Transverse colon (tissue), 4 donors: ENCODE measurements at regions not wholly inside any gene's neighbourhood (a gene's known extent, or its start where the extent isn't known, plus 50 kb on each side); places are given as distances from the start of the nearest gene placed in this dataset.
A peak's percentile ranks its signal among the peaks of the same experiment; 100 is the strongest.
"Not testable (repeated sequence)": the region's sequence is repeated elsewhere in the genome, so short reads cannot be mapped to it uniquely, and the experiment has no call there.

ENCODE experiments used
- DNase-seq: peaks from one replicate; pipeline ENCODE4 v3.0.0-alpha.2; 2019
- H3K27ac ChIP-seq, 4 donors: fragments of 200-600 bp; sonication (generic); 2 replicates each; pipeline ENCODE4 v1.5.1; 2016 to 2018; ENCODE audit warnings: inconsistent platforms in 4 of 4
- H3K27me3 ChIP-seq: fragments of 200-600 bp; sonication (generic); 2 replicates; pipeline ENCODE4 v1.5.1; 2017; ENCODE audit warnings: inconsistent platforms
- H3K36me3 ChIP-seq, 4 donors: fragments of 200-600 bp; sonication (generic); 2 replicates each; pipeline ENCODE4 v1.5.1; 2017 to 2019; ENCODE audit warnings: inconsistent platforms in 4 of 4
- H3K4me1 ChIP-seq, 4 donors: fragments of 200-600 bp; sonication (generic); 2 replicates each; pipeline ENCODE4 v1.5.1; 2017 to 2020; ENCODE audit warnings: inconsistent platforms in 4 of 4
- H3K4me3 ChIP-seq, 4 donors: fragments of 200-600 bp; sonication (generic); 1 replicate in 1 of 4; 2 replicates in 3 of 4; pipeline versions ENCODE4 v1.5.1 to v1.6.1; 2017 to 2019; ENCODE audit warnings: inconsistent platforms in 4 of 4
- H3K9me3 ChIP-seq, 2 donors: fragments of 200-600 bp; sonication (generic); 2 replicates each; pipeline ENCODE4 v1.5.1; 2017 to 2019; ENCODE audit warnings: inconsistent platforms in 2 of 2
- CTCF ChIP-seq, 5 experiments: fragments of 200-600 bp in 3 of 5; fragments of 450-650 bp in 2 of 5; sonication (generic) in 3 of 5; IDR thresholded peaks; 1 replicate in 2 of 5; 2 replicates in 3 of 5; pipeline ENCODE4 v1.5.1; 2016 to 2017; ENCODE audit warnings: antibody characterized with exemption in 5 of 5, inconsistent platforms in 3 of 5, mild to moderate bottlenecking in 2 of 5, moderate library complexity in 1 of 5
- EP300 ChIP-seq: sonication (generic); formaldehyde crosslinking; IDR thresholded peaks from one replicate; pipeline ENCODE4 v1.6.1; 2017; ENCODE audit warnings: antibody characterized with exemption, low read depth
- POLR2A ChIP-seq: fragments of 450-650 bp; IDR thresholded peaks from one replicate; pipeline ENCODE4 v1.6.1; 2016; ENCODE audit warnings: antibody characterized with exemption, mild to moderate bottlenecking, moderate library complexity
- POLR2AphosphoS5 ChIP-seq, 3 donors: sonication (generic); formaldehyde crosslinking; IDR thresholded peaks; one replicate each; pipeline ENCODE4 v1.6.1; 2016; ENCODE audit warnings: antibody characterized with exemption in 3 of 3
- WGBS, 2 donors: methylation state at CpG; one replicate each; pipeline ENCODE4 v1.1.5; 2018; ENCODE audit warnings: low coverage in 1 of 2; 5-methylcytosine and 5-hydroxymethylcytosine counted together
- in situ Hi-C, 4 donors: fragments of 200-750 bp; cut with MboI; loops; one replicate each; pipeline versions ENCODE4 v1.15.0 to v1.15.1; 2017; ENCODE audit warnings: low sequenced_read_pairs in 3 of 4, low pct_ligation_motif_present in 1 of 4, low pct_unique_long_range_greater_than_20kb in 1 of 4
- intact Hi-C: fragments of 100-400 bp; cut with DNase I; formaldehyde crosslinking; loops from one replicate; pipeline ENCODE4 v1.15.1; 2023; ENCODE audit warnings: low total_unique reads

- H3K27ac ChIP-seq: no peak overlapping the region
- WGBS, 2 donors: 82 to 88% methylated on average over 3 to 7 of the region's 7 CpGs
- in situ Hi-C loops: no loop called here
- H3K4me3 ChIP-seq: no peak overlapping the region
- H3K27me3 ChIP-seq: no peaks in the 10 kb centered on the region
- no peaks in the 10 kb centered on the region for H3K9me3 ChIP-seq
- no peaks in the 10 kb centered on the region for H3K36me3 ChIP-seq
- TF ChIP-seq EP300 (no peak), CTCF (IDR thresholded peaks at IDR 0.05) (no peak), POLR2A (no peak), POLR2AphosphoS5 (IDR thresholded peaks at IDR 0.05) (no peak)
- intact Hi-C loops: no loop called here
- DNase-seq: no peak
- H3K4me1 ChIP-seq: no peaks in the 10 kb centered on the region
These were observed 757.3 kb downstream of the SI start for GRCh38 chr3:164320962-164321361.

GRCh38 chr3:164306042-164306441 lies 772.3 kb downstream of the SI start:
- Histone ChIP-seq H3K4me1 (no peaks in the 10 kb centered on the region), H3K27ac (no peak overlapping the region), H3K36me3 (no peaks in the 10 kb centered on the region), H3K9me3 (no peaks in the 10 kb centered on the region), H3K4me3 (no peak overlapping the region), H3K27me3 (no peaks in the 10 kb centered on the region)
- peak; percentile 10 for DNase-seq
- in situ Hi-C loops (no loop called here), intact Hi-C loops (no loop called here)
- TF ChIP-seq CTCF (IDR thresholded peaks at IDR 0.05) (no peak), EP300 (no peak), POLR2AphosphoS5 (IDR thresholded peaks at IDR 0.05) (no peak), POLR2A (no peak)

- Histone ChIP-seq H3K27ac (no peak overlapping the region), H3K36me3 (no peaks in the 10 kb centered on the region), H3K9me3 (no peaks in the 10 kb centered on the region), H3K4me3 (no peak overlapping the region), H3K27me3 (no peaks in the 10 kb centered on the region), H3K4me1 (peaks cover 0 to 6% (median 0%) of the 10 kb centered on the region in 4 donors)
- WGBS, 2 donors: 67 to 90% methylated on average over 1 of the region's 1 CpG
- TF ChIP-seq POLR2AphosphoS5 (IDR thresholded peaks at IDR 0.05) (no peak), POLR2A (no peak), EP300 (no peak), CTCF (IDR thresholded peaks at IDR 0.05) (no peak)
- intact Hi-C loops: no loop called here
- no peak for DNase-seq
- in situ Hi-C loops: no loop called here
These were observed 774.4 kb downstream of the SI start for GRCh38 chr3:164303894-164304293.

- no peaks in the 10 kb centered on the region for H3K36me3 ChIP-seq
These were observed 775.7 kb downstream of the SI start for GRCh38 chr3:164302622-164303021.

GRCh38 chr3:164291486-164291885 lies 786.8 kb downstream of the SI start:
- intact Hi-C loops, H3K36me3 ChIP-seq, H3K4me1 ChIP-seq, H3K27me3 ChIP-seq, H3K27ac ChIP-seq, H3K4me3 ChIP-seq, H3K9me3 ChIP-seq, DNase-seq, in situ Hi-C loops: not testable (repeated sequence)
- WGBS, 2 donors: 95 to 96% methylated on average over 9 to 23 of the region's 23 CpGs

More at GRCh38 chr3:164302622-164303021, 775.7 kb downstream of the SI start:
- Histone ChIP-seq H3K4me1 (peaks cover 0 to 6% (median 0%) of the 10 kb centered on the region in 4 donors), H3K4me3 (no peak overlapping the region), H3K27ac (no peak overlapping the region), H3K27me3 (no peaks in the 10 kb centered on the region), H3K9me3 (no peaks in the 10 kb centered on the region)
- TF ChIP-seq CTCF (IDR thresholded peaks at IDR 0.05) (no peak), POLR2A (no peak), POLR2AphosphoS5 (IDR thresholded peaks at IDR 0.05) (no peak), EP300 (no peak)
- intact Hi-C loops: no loop called here
- no peak for DNase-seq
- in situ Hi-C loops: no loop called here
